ENCODE measurements at regions not wholly inside any gene's neighbourhood (a gene's known extent, or its start where the extent isn't known, plus 50 kb on each side); places are given as distances from the start of the nearest gene placed in this dataset.
"Not testable (repeated sequence)": the region's sequence is repeated elsewhere in the genome, so short reads cannot be mapped to it uniquely, and the experiment has no call there.

- H3K4me3 ChIP-seq (ENCODE audit: low read depth, low read length) = no peak overlapping the region
- no peak for DNase-seq (ENCODE audit: low read depth)
Measured at GRCh38 chr16:49937886-49938285, 82.0 kb upstream of the ZNF423 start.

- H3K4me3 ChIP-seq (ENCODE audit: low read depth, low read length) = no peak overlapping the region
- DNase-seq (ENCODE audit: low read depth) = no peak
Measured at GRCh38 chr16:49939495-49939894, 83.6 kb upstream of the ZNF423 start.

DNA sequence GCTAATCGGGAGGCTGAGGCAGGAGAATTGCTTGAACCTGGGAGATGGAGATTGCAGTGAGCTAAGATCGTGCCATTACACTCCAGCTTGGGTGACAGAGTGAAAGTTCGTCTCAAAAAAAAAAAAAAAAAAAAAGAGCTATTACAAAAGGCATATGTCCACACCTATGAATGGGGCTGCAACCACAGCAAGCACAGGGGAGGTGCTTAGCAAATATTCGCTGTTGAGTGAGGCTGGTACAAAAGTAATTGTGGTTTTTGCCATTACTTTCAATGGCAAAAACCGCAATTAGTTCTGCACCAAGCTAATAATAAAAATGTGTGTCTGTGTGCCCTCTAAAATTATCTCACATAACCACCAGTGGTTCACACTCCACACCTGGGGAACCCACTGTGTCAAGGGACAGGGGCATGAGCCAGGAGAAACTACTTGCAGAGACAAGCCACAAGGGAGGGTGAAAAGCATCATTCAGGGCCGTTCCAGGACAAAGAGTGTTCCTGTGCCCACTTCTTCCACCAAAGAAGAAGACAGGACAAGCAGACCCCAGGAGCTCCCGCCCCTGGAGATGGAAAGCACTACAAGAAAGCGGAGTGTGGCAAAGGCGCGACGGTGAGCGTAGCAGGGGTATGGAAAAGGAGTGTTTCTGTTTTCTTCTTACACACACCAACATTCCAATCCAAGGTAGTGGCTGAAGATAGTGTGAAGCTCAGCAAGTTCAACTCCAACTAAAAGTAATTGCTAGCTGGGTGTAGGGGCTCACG lies 84.4 kb upstream of the CNEP1R1 start:
- DNase-seq (ENCODE audit: low read depth) = no peak
- H3K4me3 ChIP-seq (ENCODE audit: low read depth, low read length) = no peak overlapping the region

GRCh38 chr16:49944221-49944620 lies 80.8 kb upstream of the CNEP1R1 start:
- no peak overlapping the region for H3K4me3 ChIP-seq (ENCODE audit: low read depth, low read length)
- DNase-seq (ENCODE audit: low read depth) = no peak

DNA sequence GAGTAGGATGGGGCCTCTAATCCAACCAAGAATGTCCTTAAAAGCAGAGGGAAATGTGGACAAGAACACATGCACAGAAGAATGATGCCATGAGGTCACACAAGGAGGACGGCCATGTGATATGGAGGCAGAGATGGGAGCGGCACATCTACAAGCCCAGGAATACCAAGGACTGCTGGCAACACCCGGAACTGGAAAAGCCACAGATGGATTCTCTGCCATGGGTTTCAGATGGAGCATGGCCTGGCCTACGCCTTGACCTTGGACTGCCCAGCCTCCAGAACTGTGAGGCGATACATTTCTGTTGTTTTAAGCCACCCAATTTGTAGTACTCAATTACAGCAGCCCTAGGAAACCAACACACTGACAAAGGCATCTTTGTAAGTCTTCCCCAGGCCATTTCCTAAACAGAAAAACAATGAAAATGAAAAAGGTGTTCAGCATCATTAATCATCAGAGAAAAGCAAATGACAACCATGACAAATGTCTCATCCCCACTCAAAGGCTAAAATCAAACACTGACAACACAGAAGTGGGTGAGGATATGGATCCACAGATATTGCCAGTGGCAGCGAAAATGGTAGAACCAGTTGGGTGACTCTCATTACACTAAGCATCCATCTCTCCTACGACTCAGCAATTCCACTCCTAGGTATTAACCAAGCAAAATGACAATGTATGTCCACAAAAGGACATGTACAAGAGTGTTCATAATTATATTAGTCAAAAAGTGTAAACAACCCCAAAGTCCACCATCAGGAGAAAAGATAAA lies 76.9 kb upstream of the CNEP1R1 start:
- H3K4me3 ChIP-seq (ENCODE audit: low read depth, low read length) = no peak overlapping the region
- no peak for DNase-seq (ENCODE audit: low read depth)

DNA sequence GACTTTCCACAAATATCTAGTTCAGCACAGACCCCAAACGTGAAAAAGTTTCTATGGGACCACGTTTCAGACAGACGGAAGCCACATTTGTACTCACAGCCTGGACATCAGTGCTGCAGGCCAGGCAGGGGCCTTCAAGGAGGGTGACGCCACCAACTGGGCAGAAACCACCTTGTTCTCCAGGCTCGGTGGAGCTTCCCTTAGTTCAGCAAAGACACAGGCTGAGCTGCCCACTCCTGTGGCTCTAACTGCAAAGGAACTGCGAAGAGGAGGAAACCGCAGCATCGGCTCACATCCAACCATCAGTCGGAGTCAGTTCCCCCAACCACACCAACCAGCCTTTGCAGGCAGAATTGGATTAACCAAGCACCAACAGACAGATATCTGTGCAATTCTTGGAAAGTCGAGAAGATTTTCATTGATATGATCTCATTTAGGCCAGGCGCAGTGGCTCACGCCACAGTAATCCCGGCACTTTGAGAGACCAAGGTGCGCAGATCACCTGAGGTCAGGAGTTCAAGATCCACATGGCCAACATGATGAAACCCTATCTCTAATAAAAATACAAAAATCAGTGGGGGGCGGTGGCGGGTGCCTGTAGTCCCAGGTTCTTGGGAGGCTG lies 73.3 kb upstream of the CNEP1R1 start:
- no peak for DNase-seq (ENCODE audit: low read depth)

GRCh38 chr16:49952386-49952785 lies 72.6 kb upstream of the CNEP1R1 start:
- DNase-seq (ENCODE audit: low read depth) = no peak
- no peak overlapping the region for H3K4me3 ChIP-seq (ENCODE audit: low read depth, low read length)

More for the DNA sequence above, 73.3 kb upstream of the CNEP1R1 start:
- H3K4me3 ChIP-seq (ENCODE audit: low read depth, low read length) = no peak overlapping the region

- H3K4me3 ChIP-seq (ENCODE audit: low read depth, low read length) = no peak overlapping the region
- no peak for DNase-seq (ENCODE audit: low read depth)
Measured at GRCh38 chr16:49953090-49953489, 71.9 kb upstream of the CNEP1R1 start.

GRCh38 chr16:49955858-49956257 lies 69.2 kb upstream of the CNEP1R1 start:
- DNase-seq (ENCODE audit: low read depth) = no peak
- no peak overlapping the region for H3K4me3 ChIP-seq (ENCODE audit: low read depth, low read length)

DNA sequence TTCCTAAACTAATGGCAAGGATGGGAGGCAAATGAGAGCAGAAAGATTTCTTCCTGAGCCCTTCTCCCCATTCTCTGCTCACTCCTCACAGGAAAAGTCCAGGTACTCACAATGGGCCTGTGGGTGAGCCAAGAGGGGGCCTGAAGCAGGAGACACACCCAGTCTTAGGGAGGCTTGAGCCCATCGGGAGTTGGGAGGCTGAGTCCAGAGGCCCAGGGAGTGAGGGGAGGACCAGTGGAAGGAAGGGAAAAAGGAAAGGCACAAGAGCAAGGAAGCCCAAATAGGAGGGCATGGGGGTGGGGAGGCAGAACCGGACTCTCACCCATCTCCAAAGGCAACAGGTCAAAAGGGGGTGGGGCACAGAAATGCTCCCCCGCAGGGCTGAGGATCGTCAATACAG lies 68.1 kb upstream of the CNEP1R1 start:
- H3K4me3 ChIP-seq (ENCODE audit: low read depth, low read length) = no peak overlapping the region
- no peak for DNase-seq (ENCODE audit: low read depth)

- H3K4me3 ChIP-seq (ENCODE audit: low read depth, low read length) = no peak overlapping the region
- no peak for DNase-seq (ENCODE audit: low read depth)
Measured at GRCh38 chr16:49958448-49958847, 66.6 kb upstream of the CNEP1R1 start.

GRCh38 chr16:49959552-49960277 lies 65.3 kb upstream of the CNEP1R1 start:
- no peak for DNase-seq (ENCODE audit: low read depth)
- H3K4me3 ChIP-seq (ENCODE audit: low read depth, low read length) = no peak overlapping the region

DNA sequence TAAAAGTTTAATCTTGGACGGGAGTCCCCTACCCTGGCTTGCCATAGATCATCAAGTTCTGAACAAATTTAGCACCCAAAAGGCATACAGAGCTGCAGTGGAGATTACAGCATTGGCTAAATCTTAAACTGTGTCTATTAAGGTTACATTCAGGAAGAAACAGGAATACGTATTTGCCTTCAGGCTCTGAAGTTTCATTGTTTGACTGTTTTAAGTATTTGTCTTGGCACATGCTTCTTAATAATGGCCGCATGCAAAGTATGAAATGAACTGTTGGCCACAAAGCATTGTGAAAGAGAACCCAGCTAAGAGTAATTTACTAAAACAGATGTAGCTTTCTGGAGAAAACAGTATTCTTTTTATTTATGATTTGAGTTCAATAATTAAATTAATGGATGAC lies 63.9 kb upstream of the CNEP1R1 start:
- DNase-seq (ENCODE audit: low read depth) = no peak

GRCh38 chr16:49962566-49962965 lies 62.5 kb upstream of the CNEP1R1 start:
- not testable (repeated sequence) for DNase-seq (ENCODE audit: low read depth); H3K4me3 ChIP-seq (ENCODE audit: low read depth, low read length)

More for the DNA sequence above, 63.9 kb upstream of the CNEP1R1 start:
- H3K4me3 ChIP-seq (ENCODE audit: low read depth, low read length) = no peak overlapping the region

DNA sequence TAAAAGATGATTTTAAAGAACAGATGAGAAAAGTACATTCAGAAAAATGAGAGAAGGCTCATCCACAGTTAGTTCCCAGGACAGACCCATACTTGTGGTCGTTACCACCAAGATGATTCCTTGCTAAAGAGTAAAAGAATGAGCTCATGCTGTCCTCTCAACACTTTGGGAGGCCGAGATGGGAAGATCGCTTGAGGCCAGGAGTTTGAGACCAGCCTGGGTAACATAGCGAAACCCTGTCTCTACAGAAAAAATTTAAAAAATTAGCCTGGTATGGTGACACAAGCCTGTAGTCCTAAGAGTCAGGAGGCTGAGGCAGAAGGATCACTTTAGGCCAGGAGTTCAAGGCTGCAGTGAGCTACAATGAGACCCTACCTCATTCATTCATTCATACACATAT lies 60.7 kb upstream of the CNEP1R1 start:
- H3K4me3 ChIP-seq (ENCODE audit: low read depth, low read length) = no peak overlapping the region
- DNase-seq (ENCODE audit: low read depth) = no peak

DNA sequence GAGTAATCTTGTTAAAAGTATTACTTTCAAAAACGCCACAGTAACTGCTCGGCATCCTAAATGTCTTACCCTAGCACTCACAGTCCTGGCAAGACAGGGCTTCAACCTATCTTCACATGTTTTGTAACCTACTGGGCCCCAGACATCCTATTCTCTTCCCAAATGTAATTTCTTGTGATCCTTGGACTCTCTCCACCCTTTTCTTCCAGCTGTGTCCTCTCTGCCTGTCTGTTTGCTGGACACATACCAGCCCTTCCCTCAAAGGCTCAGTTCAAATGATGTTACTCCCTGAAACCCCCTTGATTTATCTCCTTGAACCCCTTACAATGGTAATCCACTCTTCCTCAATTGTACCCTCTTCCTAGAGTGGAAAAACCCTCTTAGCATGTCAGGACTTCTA lies 60.1 kb upstream of the CNEP1R1 start:
- H3K4me3 ChIP-seq (ENCODE audit: low read depth, low read length) = no peak overlapping the region
- no peak for DNase-seq (ENCODE audit: low read depth)

GRCh38 chr16:49967012-49967559 lies 57.9 kb upstream of the CNEP1R1 start:
- no peak overlapping the region for H3K4me3 ChIP-seq (ENCODE audit: low read depth, low read length)

DNA sequence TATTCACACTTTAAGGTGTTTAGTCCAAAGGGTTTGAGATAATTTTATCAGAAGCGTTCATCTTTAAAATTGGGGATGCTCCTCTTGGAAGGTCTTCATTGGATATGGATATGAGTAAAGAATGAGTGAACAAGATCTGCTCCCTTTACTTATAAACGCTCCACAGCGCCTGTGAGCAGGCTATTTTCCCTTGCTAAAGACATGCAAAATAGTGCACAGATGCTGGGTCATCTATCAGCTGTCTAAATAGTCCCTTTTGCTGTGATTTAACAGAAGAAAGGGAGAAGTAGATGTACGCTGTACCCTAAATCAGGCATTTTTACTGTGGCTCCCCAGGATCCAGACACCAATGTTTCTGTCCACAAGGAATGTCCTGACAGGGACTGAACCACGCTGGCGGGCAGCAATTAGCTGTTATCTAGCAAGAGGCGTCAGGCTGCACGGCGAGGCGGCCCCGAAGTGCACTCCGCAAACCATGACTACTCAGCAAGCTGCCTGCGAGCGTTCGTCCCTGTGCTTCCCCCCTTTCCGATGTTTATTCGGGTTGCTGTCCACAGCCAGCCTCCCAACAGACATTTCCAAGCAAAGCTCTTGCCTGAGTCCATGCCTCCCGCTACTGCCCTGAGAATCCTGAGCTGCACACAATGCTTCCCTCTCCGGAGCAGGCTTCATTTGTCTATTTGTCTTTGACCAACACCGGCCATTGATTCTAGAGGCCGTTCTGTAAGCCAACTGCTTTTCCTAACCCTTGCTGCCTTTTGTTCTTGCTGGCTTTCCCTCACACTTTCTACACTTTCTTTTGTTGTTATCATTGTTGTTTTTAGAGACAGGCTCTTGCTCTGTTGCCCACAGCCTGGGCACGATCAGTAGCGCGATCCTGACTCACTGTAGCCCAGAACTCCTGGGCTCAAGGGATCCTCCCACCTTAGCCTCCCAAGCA lies 55.7 kb upstream of the CNEP1R1 start:
- no peak overlapping the region for H3K4me3 ChIP-seq (ENCODE audit: low read depth, low read length)
- DNase-seq (ENCODE audit: low read depth) = no peak

More at GRCh38 chr16:49967012-49967559, 57.9 kb upstream of the CNEP1R1 start:
- no peak for DNase-seq (ENCODE audit: low read depth)

Data from skeletal muscle cell (primary cell).